ENCODE measurements at regions not wholly inside any gene's neighbourhood (a gene's known extent, or its start where the extent isn't known, plus 50 kb on each side); places are given as distances from the start of the nearest gene placed in this dataset.

DNA sequence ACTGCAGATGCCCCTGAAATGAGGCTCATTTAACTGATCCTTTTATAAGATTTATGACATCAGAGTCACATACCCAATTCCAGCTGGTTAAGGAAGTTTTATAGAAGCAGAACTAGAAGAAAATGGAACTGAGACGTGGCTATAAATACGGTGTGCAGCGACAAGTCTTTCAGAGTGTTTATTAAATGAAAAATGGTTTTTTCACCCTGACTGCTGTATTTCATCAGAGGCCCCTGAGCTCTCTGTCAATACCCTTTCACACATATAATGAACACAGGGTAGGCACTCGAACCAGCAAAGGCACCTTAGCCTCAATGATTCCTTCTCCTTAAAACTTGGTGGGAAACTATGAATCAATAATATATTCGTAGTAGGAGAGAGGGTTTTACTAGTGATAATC is 380.8 kb upstream of the ANXA10 start:
- Histone ChIP-seq H3K27ac (no peak overlapping the region), H3K4me1 (no peaks in the 10 kb centered on the region), H2AFZ (replicated peaks) (no peak overlapping the region), H3K9me3 (ENCODE audit: low read depth) (no peaks in the 10 kb centered on the region), H3F3A (ENCODE audit: low read depth) (no peaks in the 10 kb centered on the region), H3K4me3 (no peak overlapping the region), H3K36me3 (no peaks in the 10 kb centered on the region), H3K4me2 (no peak overlapping the region), H3K27me3 (no peaks in the 10 kb centered on the region), H3K9ac (no peak overlapping the region), H3K79me2 (ENCODE audit: low read depth) (no peaks in the 10 kb centered on the region), H4K20me1 (ENCODE audit: low read depth) (no peaks in the 10 kb centered on the region)
- TF ChIP-seq EZH2phosphoT487 (IDR thresholded peaks at IDR 0.05): no peak
- DNase-seq (ENCODE audit: low spot score): no peak
- Mint-ChIP-seq H3K4me1 (peaks cover 6% of the 10 kb centered on the region), H3K27me3 (ENCODE audit: insufficient read depth, low read depth) (no peaks in the 10 kb centered on the region), H3K4me3 (no peak overlapping the region), H3K36me3 (no peaks in the 10 kb centered on the region), H3K9me3 (no peaks in the 10 kb centered on the region), H3K27ac (no peak overlapping the region)

DNA sequence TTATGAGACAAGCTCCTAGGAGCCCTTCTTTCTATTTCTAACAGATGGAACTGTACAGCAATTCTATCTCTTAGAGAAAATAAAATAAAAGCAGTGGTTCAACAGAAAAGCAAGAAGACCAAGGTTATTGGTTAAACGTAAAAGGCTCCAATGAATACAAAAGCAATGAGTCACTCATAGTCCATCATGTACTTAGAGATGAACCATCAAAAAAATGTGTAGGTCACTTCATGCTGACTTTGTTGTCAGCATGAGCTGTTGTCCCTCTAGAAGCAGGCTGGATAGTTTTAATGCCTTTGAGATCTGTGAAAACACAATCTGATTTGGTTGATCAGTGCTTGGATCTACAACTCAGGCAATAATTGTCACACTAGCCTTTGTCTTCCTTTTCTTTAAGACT is 378.6 kb upstream of the ANXA10 start:
- DNase-seq (ENCODE audit: low spot score): no peak
- Histone ChIP-seq H3K36me3 (no peaks in the 10 kb centered on the region), H3K79me2 (ENCODE audit: low read depth) (no peaks in the 10 kb centered on the region), H3K9ac (no peak overlapping the region), H3K4me3 (no peak overlapping the region), H3K4me1 (no peaks in the 10 kb centered on the region), H2AFZ (replicated peaks) (no peak overlapping the region), H3F3A (ENCODE audit: low read depth) (no peaks in the 10 kb centered on the region), H3K9me3 (ENCODE audit: low read depth) (no peaks in the 10 kb centered on the region), H3K27ac (no peak overlapping the region), H4K20me1 (ENCODE audit: low read depth) (no peaks in the 10 kb centered on the region), H3K27me3 (no peaks in the 10 kb centered on the region), H3K4me2 (no peak overlapping the region)
- peaks cover 6% of the 10 kb centered on the region for H3K4me1 Mint-ChIP-seq
- H3K9me3 Mint-ChIP-seq: no peaks in the 10 kb centered on the region
- no peaks in the 10 kb centered on the region for H3K27me3 Mint-ChIP-seq (ENCODE audit: insufficient read depth, low read depth)
- H3K27ac Mint-ChIP-seq: no peak overlapping the region
- H3K36me3 Mint-ChIP-seq: no peaks in the 10 kb centered on the region
- no peak overlapping the region for H3K4me3 Mint-ChIP-seq
- no peak for TF ChIP-seq CTCF (IDR thresholded peaks at IDR 0.05)
- TF ChIP-seq EZH2 (IDR thresholded peaks at IDR 0.05): no peak
- TF ChIP-seq EZH2phosphoT487 (IDR thresholded peaks at IDR 0.05): no peak

- H3K9me3 ChIP-seq (ENCODE audit: low read depth): no peaks in the 10 kb centered on the region
- H3K27ac Mint-ChIP-seq: no peak overlapping the region
Observed at GRCh38 chr4:167715176-167715575, 377.2 kb upstream of the ANXA10 start.

GRCh38 chr4:167717495-167717894 is 374.8 kb upstream of the ANXA10 start:
- no peaks in the 10 kb centered on the region for H3K27me3 Mint-ChIP-seq (ENCODE audit: insufficient read depth, low read depth)
- Histone ChIP-seq H3K9me3 (ENCODE audit: low read depth) (no peaks in the 10 kb centered on the region), H3K27ac (no peak overlapping the region), H3K4me3 (no peak overlapping the region), H3K9ac (no peak overlapping the region), H4K20me1 (ENCODE audit: low read depth) (no peaks in the 10 kb centered on the region), H3K36me3 (no peaks in the 10 kb centered on the region), H3K79me2 (ENCODE audit: low read depth) (no peaks in the 10 kb centered on the region), H2AFZ (replicated peaks) (no peak overlapping the region), H3K4me1 (no peaks in the 10 kb centered on the region), H3K27me3 (no peaks in the 10 kb centered on the region), H3F3A (ENCODE audit: low read depth) (no peaks in the 10 kb centered on the region), H3K4me2 (no peak overlapping the region)
- H3K4me1 Mint-ChIP-seq: no peaks in the 10 kb centered on the region
- no peak overlapping the region for H3K4me3 Mint-ChIP-seq
- no peaks in the 10 kb centered on the region for H3K9me3 Mint-ChIP-seq
- H3K36me3 Mint-ChIP-seq: no peaks in the 10 kb centered on the region
- TF ChIP-seq CTCF (IDR thresholded peaks at IDR 0.05) (no peak), EZH2phosphoT487 (IDR thresholded peaks at IDR 0.05) (no peak), EZH2 (IDR thresholded peaks at IDR 0.05) (no peak)
- no peak overlapping the region for H3K27ac Mint-ChIP-seq
- no peak for DNase-seq (ENCODE audit: low spot score)

More at GRCh38 chr4:167715176-167715575, 377.2 kb upstream of the ANXA10 start:
- Histone ChIP-seq H3K36me3 (no peaks in the 10 kb centered on the region), H4K20me1 (ENCODE audit: low read depth) (no peaks in the 10 kb centered on the region), H3K4me2 (no peak overlapping the region), H3K27me3 (no peaks in the 10 kb centered on the region), H3K4me3 (no peak overlapping the region), H2AFZ (replicated peaks) (no peak overlapping the region), H3K79me2 (ENCODE audit: low read depth) (no peaks in the 10 kb centered on the region), H3F3A (ENCODE audit: low read depth) (no peaks in the 10 kb centered on the region), H3K9ac (no peak overlapping the region), H3K4me1 (no peaks in the 10 kb centered on the region), H3K27ac (no peak overlapping the region)
- no peak overlapping the region for H3K4me3 Mint-ChIP-seq
- H3K9me3 Mint-ChIP-seq: no peaks in the 10 kb centered on the region
- peaks cover 6% of the 10 kb centered on the region for H3K4me1 Mint-ChIP-seq
- no peak for DNase-seq (ENCODE audit: low spot score)
- H3K36me3 Mint-ChIP-seq: no peaks in the 10 kb centered on the region
- no peak for TF ChIP-seq CTCF (IDR thresholded peaks at IDR 0.05)
- TF ChIP-seq EZH2phosphoT487 (IDR thresholded peaks at IDR 0.05): no peak
- no peak for TF ChIP-seq EZH2 (IDR thresholded peaks at IDR 0.05)
- no peaks in the 10 kb centered on the region for H3K27me3 Mint-ChIP-seq (ENCODE audit: insufficient read depth, low read depth)

Data from neural progenitor cell (in vitro differentiated cells).